Brain microvascular endothelial cell (primary cell): ENCODE measurements at regions not wholly inside any gene's neighbourhood (a gene's known extent, or its start where the extent isn't known, plus 50 kb on each side); places are given as distances from the start of the nearest gene placed in this dataset.

ENCODE experiments used
- DNase-seq: peaks from one replicate; pipeline ENCODE4 v3.0.0-alpha.2; 2020
- H3K27ac ChIP-seq: fragments of 250-450 bp; sonication (Bioruptor Pico); 2 replicates; pipeline ENCODE4 v1.5.1; 2020; ENCODE audit warnings: mild to moderate bottlenecking, moderate library complexity
- H3K27me3 ChIP-seq: fragments of 250-450 bp; sonication (Bioruptor Pico); replicated peaks from 2 replicates; pipeline ENCODE4 v1.5.1; 2020; ENCODE audit warnings: mild to moderate bottlenecking
- H3K36me3 ChIP-seq: fragments of 250-450 bp; sonication (Bioruptor Pico); replicated peaks from 2 replicates; pipeline ENCODE4 v1.5.1; 2020; ENCODE audit warnings: mild to moderate bottlenecking
- H3K4me3 ChIP-seq: 2 replicates; pipeline ENCODE4 v1.5.1; 2011; ENCODE audit warnings: low read depth, mild to moderate bottlenecking, control low read depth, low read length, moderate library complexity
- CTCF ChIP-seq: IDR thresholded peaks from 2 replicates; pipeline ENCODE4 v1.5.1; 2011; ENCODE audit warnings: low read depth, mild to moderate bottlenecking, moderate library complexity, low read length, control low read depth, inconsistent platforms; ENCODE audit errors: missing control alignments
- in situ Hi-C: cut with HindIII; loops from 2 replicates; pipeline ENCODE4 v1.10.0; 2017; ENCODE audit warnings: low sequenced_read_pairs, low pct_ligation_motif_present

- no peaks in the 10 kb centered on the region for H3K36me3 ChIP-seq
- no peak overlapping the region for H3K4me3 ChIP-seq
- no peak overlapping the region for H3K27ac ChIP-seq
- H3K27me3 ChIP-seq = peaks cover 15% of the 10 kb centered on the region
- in situ Hi-C loops = no loop called here
- no peak for TF ChIP-seq CTCF
- DNase-seq = no peak
Observed at GRCh38 chr2:126970583-126970982, 71.9 kb downstream of the TEX51 start.

- Histone ChIP-seq H3K27me3 (peaks cover 15% of the 10 kb centered on the region), H3K27ac (no peak overlapping the region), H3K4me3 (no peak overlapping the region), H3K36me3 (no peaks in the 10 kb centered on the region)
- no peak for DNase-seq
- TF ChIP-seq CTCF = no peak
- in situ Hi-C loops = no loop called here
Observed at GRCh38 chr2:126971162-126971480, 72.4 kb downstream of the TEX51 start.

- H3K27ac ChIP-seq = no peak overlapping the region
- peak overlapping the region; percentile 48 for H3K4me3 ChIP-seq
- no peaks in the 10 kb centered on the region for H3K36me3 ChIP-seq
- DNase-seq = peak; percentile 76
- peak; percentile 95 for TF ChIP-seq CTCF
- peaks cover 15% of the 10 kb centered on the region for H3K27me3 ChIP-seq
- in situ Hi-C loops = no loop called here
Observed at GRCh38 chr2:126971481-126972278, 73.0 kb downstream of the TEX51 start.

- Histone ChIP-seq H3K27me3 (peaks cover 15% of the 10 kb centered on the region), H3K27ac (no peak overlapping the region), H3K4me3 (no peak overlapping the region), H3K36me3 (no peaks in the 10 kb centered on the region)
- TF ChIP-seq CTCF = no peak
- no peak for DNase-seq
- in situ Hi-C loops = no loop called here
Observed at GRCh38 chr2:126972279-126972626, 73.6 kb downstream of the TEX51 start.

- no peak overlapping the region for H3K27ac ChIP-seq
- no peaks in the 10 kb centered on the region for H3K36me3 ChIP-seq
- H3K4me3 ChIP-seq = no peak overlapping the region
- no peak for TF ChIP-seq CTCF
- H3K27me3 ChIP-seq = peaks cover 15% of the 10 kb centered on the region
- in situ Hi-C loops = no loop called here
- no peak for DNase-seq
Observed at GRCh38 chr2:126973745-126974144, 75.1 kb downstream of the TEX51 start.
